ENCODE measurements at regions not wholly inside any gene's neighbourhood (a gene's known extent, or its start where the extent isn't known, plus 50 kb on each side); places are given as distances from the start of the nearest gene placed in this dataset.

DNA sequence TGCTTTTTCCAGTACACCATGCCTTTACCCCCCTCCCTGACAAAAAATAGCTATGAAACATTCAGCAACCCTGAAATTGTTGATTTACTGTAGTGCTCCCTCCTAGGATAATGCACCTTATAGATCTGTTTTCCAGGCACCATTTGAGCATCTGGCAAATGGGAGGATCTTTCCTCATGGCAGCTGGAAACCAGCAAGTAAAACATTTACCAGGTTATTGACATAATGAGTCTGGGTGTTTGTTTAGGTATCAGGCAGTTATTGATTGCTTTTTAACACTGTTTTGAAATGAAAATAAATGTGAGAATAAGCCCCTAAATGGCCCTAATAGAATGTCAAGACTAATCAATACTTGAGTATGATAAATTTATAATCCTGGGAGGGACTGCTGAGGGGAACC is 57.3 kb upstream of the KLF4 start:
- no peak for FAIRE-seq
- no peak for TF ChIP-seq CTCF (IDR thresholded peaks at IDR 0.05; ENCODE audit: insufficient read depth, low read length, severe bottlenecking)
- H3K27me3 ChIP-seq (ENCODE audit: control insufficient read depth, insufficient read depth, low read length) = no peaks in the 10 kb centered on the region
- no peaks in the 10 kb centered on the region for H3K36me3 ChIP-seq (ENCODE audit: control insufficient read depth, insufficient read depth, low read length)
- DNase-seq (ENCODE audit: low read depth) = no peak
- H3K4me3 ChIP-seq (ENCODE audit: low read depth, low read length) = no peak overlapping the region

GRCh38 chr9:107545036-107545435 is 55.5 kb upstream of the KLF4 start:
- H3K27me3 ChIP-seq (ENCODE audit: control insufficient read depth, insufficient read depth, low read length) = no peaks in the 10 kb centered on the region
- no peaks in the 10 kb centered on the region for H3K36me3 ChIP-seq (ENCODE audit: control insufficient read depth, insufficient read depth, low read length)
- DNase-seq (ENCODE audit: low read depth) = no peak
- no peak for FAIRE-seq
- H3K4me3 ChIP-seq (ENCODE audit: low read depth, low read length) = no peak overlapping the region
- TF ChIP-seq CTCF (IDR thresholded peaks at IDR 0.05; ENCODE audit: insufficient read depth, low read length, severe bottlenecking) = no peak

DNA sequence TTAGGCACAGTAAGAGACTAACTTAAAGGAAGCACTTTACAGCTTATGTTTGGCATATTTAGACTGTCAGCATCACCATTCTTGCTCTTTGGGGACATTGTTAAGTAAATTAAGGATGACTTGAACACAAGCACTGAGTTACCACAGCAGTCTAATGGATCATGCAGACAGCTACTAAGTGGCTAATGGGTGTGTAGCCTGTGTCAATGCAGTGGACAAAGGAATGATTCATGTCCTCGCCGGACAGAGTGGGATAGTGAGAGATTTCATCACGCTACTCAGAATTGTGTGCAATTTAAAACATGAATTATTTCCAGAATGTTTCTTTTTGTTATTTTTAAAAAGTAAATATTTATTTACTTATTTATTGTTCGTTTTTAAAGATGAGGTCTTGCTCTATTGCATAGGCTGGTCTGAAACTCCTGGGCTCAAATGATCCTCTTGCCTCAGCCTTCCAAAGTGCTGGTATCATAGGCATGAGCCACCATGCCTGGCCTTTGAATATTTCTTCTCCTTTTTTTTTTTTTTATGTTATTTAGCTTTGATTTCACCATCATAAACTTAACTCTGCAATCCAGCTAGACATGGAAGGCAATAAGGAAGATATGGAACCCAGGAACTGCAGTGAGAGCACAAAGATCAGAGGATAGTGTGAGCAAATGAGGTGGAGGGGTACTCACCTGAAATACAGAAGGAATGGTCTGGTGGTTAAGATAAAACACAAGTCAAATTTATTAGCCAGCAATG is 53.0 kb upstream of the KLF4 start:
- DNase-seq (ENCODE audit: low read depth) (peak; percentile 32), FAIRE-seq (no peak)
- no peak overlapping the region for H3K4me3 ChIP-seq (ENCODE audit: low read depth, low read length)
- H3K36me3 ChIP-seq (ENCODE audit: control insufficient read depth, insufficient read depth, low read length) = no peaks in the 10 kb centered on the region
- no peaks in the 10 kb centered on the region for H3K27me3 ChIP-seq (ENCODE audit: control insufficient read depth, insufficient read depth, low read length)
- TF ChIP-seq CTCF (IDR thresholded peaks at IDR 0.05; ENCODE audit: insufficient read depth, low read length, severe bottlenecking) = no peak

DNA sequence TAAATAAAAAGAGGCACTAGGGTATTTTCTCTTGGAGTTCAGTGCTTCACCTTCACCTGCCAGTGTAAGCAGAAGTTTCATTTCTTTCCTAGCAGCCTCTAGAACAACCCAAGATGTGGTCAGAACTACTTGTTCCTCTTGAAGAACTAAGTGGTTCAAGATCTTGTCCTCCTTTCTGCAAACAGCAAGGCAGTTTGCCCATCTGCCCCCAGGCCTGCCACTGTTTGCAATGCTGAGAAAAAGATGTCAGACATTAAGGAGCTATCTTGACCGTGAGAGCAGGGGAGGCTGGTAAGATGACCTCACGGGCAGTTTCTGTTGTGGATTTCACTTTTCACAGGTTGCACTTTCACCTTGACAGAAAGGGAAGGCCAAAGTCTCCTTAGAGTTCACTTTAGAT is 52.0 kb upstream of the KLF4 start:
- DNase-seq (ENCODE audit: low read depth) (no peak), FAIRE-seq (no peak)
- Histone ChIP-seq H3K27me3 (ENCODE audit: control insufficient read depth, insufficient read depth, low read length) (no peaks in the 10 kb centered on the region), H3K4me3 (ENCODE audit: low read depth, low read length) (no peak overlapping the region), H3K36me3 (ENCODE audit: control insufficient read depth, insufficient read depth, low read length) (no peaks in the 10 kb centered on the region)
- no peak for TF ChIP-seq CTCF (IDR thresholded peaks at IDR 0.05; ENCODE audit: insufficient read depth, low read length, severe bottlenecking)

- Histone ChIP-seq H3K36me3 (ENCODE audit: control insufficient read depth, insufficient read depth, low read length) (no peaks in the 10 kb centered on the region), H3K27me3 (ENCODE audit: control insufficient read depth, insufficient read depth, low read length) (no peaks in the 10 kb centered on the region), H3K4me3 (ENCODE audit: low read depth, low read length) (no peak overlapping the region)
- TF ChIP-seq CTCF (IDR thresholded peaks at IDR 0.05; ENCODE audit: insufficient read depth, low read length, severe bottlenecking) = no peak
- FAIRE-seq = no peak
- DNase-seq (ENCODE audit: low read depth) = no peak
These were observed 50.6 kb upstream of the KLF4 start for GRCh38 chr9:107540164-107540561.

Measured in bronchial epithelial cell (primary cell).